Natural killer cell treated with Interleukin-12 subunit alpha and Interleukin-12 subunit beta and Interleukin-15 and Interleukin-18, amount 100 ng/mL, for 72 hours (primary cell): ENCODE measurements at regions not wholly inside any gene's neighbourhood (a gene's known extent, or its start where the extent isn't known, plus 50 kb on each side); places are given as distances from the start of the nearest gene placed in this dataset.
"Not testable (repeated sequence)": the region's sequence is repeated elsewhere in the genome, so short reads cannot be mapped to it uniquely, and the experiment has no call there.

Experiments used
- ATAC-seq, 2 donors: fragments of 150-1000 bp; cut with Tn5 transposase in 1 of 2; sonication (Bioruptor Pico), chemical (Tn5 transposase) in 1 of 2; 2 replicates each; pipeline ENCODE4 v1.10.0; 2021
- DNase-seq: peaks from one replicate; pipeline ENCODE4 v3.0.0; 2022; ENCODE audit warnings: low spot score
- H3K27ac Mint-ChIP-seq, 2 donors: 1 replicate in 1 of 2; 2 replicates in 1 of 2; pipeline ENCODE4 v1.8.0; 2022; ENCODE audit warnings: mixed read lengths in 2 of 2, mild to moderate bottlenecking in 1 of 2, moderate library complexity in 1 of 2
- H3K27me3 Mint-ChIP-seq, 2 donors: 1 replicate in 1 of 2; 2 replicates in 1 of 2; pipeline ENCODE4 v1.8.0; 2022; ENCODE audit warnings: mixed read lengths in 2 of 2
- H3K36me3 Mint-ChIP-seq: one replicate; pipeline ENCODE4 v1.8.0; 2022; ENCODE audit warnings: mixed read lengths
- H3K4me1 Mint-ChIP-seq, 2 donors: 1 replicate in 1 of 2; 2 replicates in 1 of 2; pipeline ENCODE4 v1.8.0; 2022; ENCODE audit warnings: low read depth in 2 of 2, mixed read lengths in 2 of 2, mild to moderate bottlenecking in 1 of 2
- H3K4me3 Mint-ChIP-seq: one replicate; pipeline ENCODE4 v1.8.0; 2022; ENCODE audit warnings: mixed read lengths
- H3K9me3 Mint-ChIP-seq: 2 replicates; pipeline ENCODE4 v1.8.0; 2022; ENCODE audit warnings: mixed read lengths

- ATAC-seq (no peak), DNase-seq (no peak)
- Mint-ChIP-seq H3K4me3 (no peak overlapping the region), H3K9me3 (no peaks in the 10 kb centered on the region), H3K4me1 (no peaks in the 10 kb centered on the region), H3K27me3 (peaks cover 19 to 20% of the 10 kb centered on the region in 2 donors), H3K27ac (no peak overlapping the region), H3K36me3 (no peaks in the 10 kb centered on the region)
Observed at GRCh38 chr1:14281412-14281811, 317.1 kb upstream of the KAZN start.

GRCh38 chr1:14282707-14283106 is 315.8 kb upstream of the KAZN start:
- DNase-seq: no peak
- Mint-ChIP-seq H3K27ac (no peak overlapping the region), H3K4me1 (no peaks in the 10 kb centered on the region), H3K36me3 (no peaks in the 10 kb centered on the region), H3K27me3 (peaks cover 20 to 23% of the 10 kb centered on the region in 2 donors), H3K9me3 (no peaks in the 10 kb centered on the region), H3K4me3 (no peak overlapping the region)
- ATAC-seq: no peak

- no peak for DNase-seq
- no peaks in the 10 kb centered on the region for H3K36me3 Mint-ChIP-seq
- no peaks in the 10 kb centered on the region for H3K9me3 Mint-ChIP-seq
- no peak overlapping the region for H3K4me3 Mint-ChIP-seq
- H3K27ac Mint-ChIP-seq: no peak overlapping the region
- peak in 1 of 2 donors; percentile 11 for ATAC-seq
- peaks cover 26 to 37% of the 10 kb centered on the region in 2 donors for H3K27me3 Mint-ChIP-seq
- no peaks in the 10 kb centered on the region for H3K4me1 Mint-ChIP-seq
Observed at GRCh38 chr1:14285238-14285637, 313.2 kb upstream of the KAZN start.

GRCh38 chr1:14291182-14291581 is 307.3 kb upstream of the KAZN start:
- H3K27ac Mint-ChIP-seq, ATAC-seq, H3K36me3 Mint-ChIP-seq, H3K4me1 Mint-ChIP-seq, H3K9me3 Mint-ChIP-seq, DNase-seq, H3K4me3 Mint-ChIP-seq: not testable (repeated sequence)
- peaks cover 29 to 46% of the 10 kb centered on the region in 2 donors for H3K27me3 Mint-ChIP-seq

GRCh38 chr1:14292520-14292919 is 306.0 kb upstream of the KAZN start:
- H3K27me3 Mint-ChIP-seq: peaks cover 25 to 43% of the 10 kb centered on the region in 2 donors
- DNase-seq (no peak), ATAC-seq (no peak)
- no peak overlapping the region for H3K27ac Mint-ChIP-seq
- H3K4me1 Mint-ChIP-seq: no peaks in the 10 kb centered on the region
- H3K9me3 Mint-ChIP-seq: no peaks in the 10 kb centered on the region
- no peak overlapping the region for H3K4me3 Mint-ChIP-seq
- H3K36me3 Mint-ChIP-seq: no peaks in the 10 kb centered on the region

- Mint-ChIP-seq H3K36me3 (no peaks in the 10 kb centered on the region), H3K9me3 (no peaks in the 10 kb centered on the region), H3K27ac (no peak overlapping the region), H3K4me1 (no peaks in the 10 kb centered on the region), H3K4me3 (no peak overlapping the region), H3K27me3 (peaks cover 19 to 44% of the 10 kb centered on the region in 2 donors)
- DNase-seq (no peak), ATAC-seq (no peak)
Observed at GRCh38 chr1:14294006-14294405, 304.5 kb upstream of the KAZN start.

- ATAC-seq (no peak), DNase-seq (no peak)
- H3K4me3 Mint-ChIP-seq: no peak overlapping the region
- peaks cover 15 to 44% of the 10 kb centered on the region in 2 donors for H3K27me3 Mint-ChIP-seq
- no peaks in the 10 kb centered on the region for H3K4me1 Mint-ChIP-seq
- H3K9me3 Mint-ChIP-seq: no peaks in the 10 kb centered on the region
- no peaks in the 10 kb centered on the region for H3K36me3 Mint-ChIP-seq
- no peak overlapping the region for H3K27ac Mint-ChIP-seq
Observed at GRCh38 chr1:14294860-14295536, 303.5 kb upstream of the KAZN start.

GRCh38 chr1:14296795-14297194 is 301.7 kb upstream of the KAZN start:
- peaks cover 13 to 42% of the 10 kb centered on the region in 2 donors for H3K27me3 Mint-ChIP-seq
- H3K9me3 Mint-ChIP-seq: no peaks in the 10 kb centered on the region
- no peaks in the 10 kb centered on the region for H3K4me1 Mint-ChIP-seq
- H3K36me3 Mint-ChIP-seq: no peaks in the 10 kb centered on the region
- H3K4me3 Mint-ChIP-seq: no peak overlapping the region
- DNase-seq: no peak
- H3K27ac Mint-ChIP-seq: no peak overlapping the region
- ATAC-seq: no peak

GRCh38 chr1:14297356-14297755 is 301.1 kb upstream of the KAZN start:
- DNase-seq (no peak), ATAC-seq (no peak)
- Mint-ChIP-seq H3K27ac (no peak overlapping the region), H3K4me1 (no peaks in the 10 kb centered on the region), H3K36me3 (no peaks in the 10 kb centered on the region), H3K4me3 (no peak overlapping the region), H3K27me3 (peaks cover 17 to 48% of the 10 kb centered on the region in 2 donors), H3K9me3 (no peaks in the 10 kb centered on the region)

GRCh38 chr1:14298806-14299205 is 299.7 kb upstream of the KAZN start:
- Mint-ChIP-seq H3K27me3 (peaks cover 21 to 46% of the 10 kb centered on the region in 2 donors), H3K4me1 (no peaks in the 10 kb centered on the region), H3K9me3 (no peaks in the 10 kb centered on the region), H3K27ac (no peak overlapping the region), H3K4me3 (no peak overlapping the region), H3K36me3 (no peaks in the 10 kb centered on the region)
- DNase-seq (no peak), ATAC-seq (no peak)

- H3K27me3 Mint-ChIP-seq: peaks cover 17 to 40% of the 10 kb centered on the region in 2 donors
- no peak overlapping the region for H3K27ac Mint-ChIP-seq
- H3K4me3 Mint-ChIP-seq: no peak overlapping the region
- ATAC-seq (peak in 1 of 2 donors; percentile 20), DNase-seq (no peak)
- no peaks in the 10 kb centered on the region for H3K36me3 Mint-ChIP-seq
- no peaks in the 10 kb centered on the region for H3K9me3 Mint-ChIP-seq
- H3K4me1 Mint-ChIP-seq: no peaks in the 10 kb centered on the region
Observed at GRCh38 chr1:14300991-14301703, 297.3 kb upstream of the KAZN start.

GRCh38 chr1:14301704-14302024 is 296.8 kb upstream of the KAZN start:
- no peaks in the 10 kb centered on the region for H3K36me3 Mint-ChIP-seq
- ATAC-seq (no peak), DNase-seq (no peak)
- peaks cover 17 to 40% of the 10 kb centered on the region in 2 donors for H3K27me3 Mint-ChIP-seq
- H3K4me1 Mint-ChIP-seq: no peaks in the 10 kb centered on the region
- H3K4me3 Mint-ChIP-seq: no peak overlapping the region
- no peaks in the 10 kb centered on the region for H3K9me3 Mint-ChIP-seq
- H3K27ac Mint-ChIP-seq: no peak overlapping the region

GRCh38 chr1:14302025-14302424 is 296.5 kb upstream of the KAZN start:
- Mint-ChIP-seq H3K4me1 (no peaks in the 10 kb centered on the region), H3K27me3 (peaks cover 21 to 43% of the 10 kb centered on the region in 2 donors), H3K36me3 (no peaks in the 10 kb centered on the region), H3K27ac (no peak overlapping the region), H3K4me3 (no peak overlapping the region), H3K9me3 (no peaks in the 10 kb centered on the region)
- DNase-seq: no peak
- ATAC-seq: no peak

- Mint-ChIP-seq H3K27me3 (peaks cover 26 to 48% of the 10 kb centered on the region in 2 donors), H3K9me3 (no peaks in the 10 kb centered on the region), H3K4me3 (no peak overlapping the region), H3K36me3 (no peaks in the 10 kb centered on the region), H3K27ac (no peak overlapping the region), H3K4me1 (no peaks in the 10 kb centered on the region)
- no peak for ATAC-seq
- no peak for DNase-seq
Observed at GRCh38 chr1:14303011-14303410, 295.5 kb upstream of the KAZN start.
